SK-N-MC (cell line): ENCODE measurements at regions not wholly inside any gene's neighbourhood (a gene's known extent, or its start where the extent isn't known, plus 50 kb on each side); places are given as distances from the start of the nearest gene placed in this dataset.

Experiments
- EZH2 ChIP-seq: fragments of 200-600 bp; sonication (generic); IDR thresholded peaks from one replicate; pipeline ENCODE4 v1.6.1; 2017; ENCODE audit warnings: antibody characterized with exemption
- POLR2AphosphoS5 ChIP-seq: IDR thresholded peaks from 2 replicates; pipeline ENCODE4 v1.6.1; 2012; ENCODE audit warnings: mild to moderate bottlenecking, low read depth, low read length, borderline replicate concordance

- TF ChIP-seq POLR2AphosphoS5 = no peak
- no peak for TF ChIP-seq EZH2
Measured at GRCh38 chr14:23729720-23730387, 93.7 kb downstream of the DHRS2 start.
